Right lobe of liver (tissue), 4 donors: ENCODE measurements at regions not wholly inside any gene's neighbourhood (a gene's known extent, or its start where the extent isn't known, plus 50 kb on each side); places are given as distances from the start of the nearest gene placed in this dataset.

Experiments
- CTCF ChIP-seq, 4 donors: fragments of 200-600 bp in 3 of 4; fragments of 450-650 bp in 1 of 4; IDR thresholded peaks; one replicate each; pipeline versions ENCODE4 v1.5.1 to v1.8.0; 2016 to 2022; ENCODE audit warnings: antibody characterized with exemption in 4 of 4, mild to moderate bottlenecking in 2 of 4
- POLR2A ChIP-seq: fragments of 450-650 bp; IDR thresholded peaks from one replicate; pipeline ENCODE4 v1.6.1; 2017; ENCODE audit warnings: antibody characterized with exemption, mild to moderate bottlenecking
- donor health status: DM: no; HTN: no; CAD: no.
- donor health status: DM: no; HTN: no; CAD: no.
- donor health status: DM: no; HTN: yes; CAD: no.

GRCh38 chr17:68675723-68676122 lies 74.6 kb upstream of the FAM20A start:
- TF ChIP-seq POLR2A (no peak), CTCF (IDR thresholded peaks at IDR 0.05) (no peak)
